Fibroblast of pulmonary artery (primary cell): ENCODE measurements at regions not wholly inside any gene's neighbourhood (a gene's known extent, or its start where the extent isn't known, plus 50 kb on each side); places are given as distances from the start of the nearest gene placed in this dataset.

Source experiments
- DNase-seq: peaks from one replicate; pipeline ENCODE4 v3.0.0-alpha.2; 2010; ENCODE audit warnings: low read depth
- H3K4me3 ChIP-seq: replicated peaks from 2 replicates; pipeline ENCODE4 v1.5.1; 2011; ENCODE audit warnings: low read depth, mild to moderate bottlenecking, control low read depth, low read length, moderate library complexity
- CTCF ChIP-seq: IDR thresholded peaks from 2 replicates; pipeline ENCODE4 v1.5.1; 2011; ENCODE audit warnings: mild to moderate bottlenecking, control low read depth, low read length, inconsistent platforms; ENCODE audit errors: missing control alignments

GRCh38 chr4:34679228-34679627 lies 1565.1 kb downstream of the ARAP2 start:
- H3K4me3 ChIP-seq: no peak overlapping the region
- no peak for DNase-seq
- TF ChIP-seq CTCF: no peak

- DNase-seq: no peak
- TF ChIP-seq CTCF: no peak
- H3K4me3 ChIP-seq: no peak overlapping the region
Measured at GRCh38 chr4:34709564-34709963, 1534.8 kb downstream of the ARAP2 start.

DNA sequence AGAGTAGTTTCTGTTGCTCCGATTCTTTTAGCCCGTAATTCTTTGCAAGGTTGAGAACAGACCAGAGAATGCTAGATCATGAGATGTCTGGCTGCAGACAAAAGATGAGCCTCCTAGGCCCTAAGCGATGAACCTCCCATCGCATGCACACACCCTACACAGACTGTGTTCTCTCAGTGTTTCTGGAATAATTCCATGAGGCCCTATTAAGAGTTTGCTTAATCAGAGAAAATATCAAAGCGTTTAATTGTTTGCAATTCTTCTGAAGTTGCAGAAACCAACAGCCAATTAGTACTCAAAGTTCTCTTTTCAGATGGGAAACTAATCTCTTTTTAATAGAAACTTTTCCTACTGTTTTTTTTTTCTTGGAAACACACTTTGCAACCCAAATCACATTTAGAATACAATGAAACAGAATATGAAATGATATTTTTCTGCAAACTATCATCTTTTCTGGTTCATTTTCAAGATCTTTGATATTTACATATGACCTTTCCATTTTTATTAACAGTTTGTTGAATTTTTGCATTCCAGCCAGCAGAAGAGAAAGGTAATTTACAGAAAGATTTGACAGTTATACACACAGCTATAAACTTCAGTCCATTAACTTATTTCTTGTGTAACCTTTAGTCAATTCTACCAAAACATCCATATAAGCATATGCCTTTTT lies 1525.6 kb downstream of the ARAP2 start:
- no peak for DNase-seq
- no peak overlapping the region for H3K4me3 ChIP-seq
- TF ChIP-seq CTCF: no peak

DNA sequence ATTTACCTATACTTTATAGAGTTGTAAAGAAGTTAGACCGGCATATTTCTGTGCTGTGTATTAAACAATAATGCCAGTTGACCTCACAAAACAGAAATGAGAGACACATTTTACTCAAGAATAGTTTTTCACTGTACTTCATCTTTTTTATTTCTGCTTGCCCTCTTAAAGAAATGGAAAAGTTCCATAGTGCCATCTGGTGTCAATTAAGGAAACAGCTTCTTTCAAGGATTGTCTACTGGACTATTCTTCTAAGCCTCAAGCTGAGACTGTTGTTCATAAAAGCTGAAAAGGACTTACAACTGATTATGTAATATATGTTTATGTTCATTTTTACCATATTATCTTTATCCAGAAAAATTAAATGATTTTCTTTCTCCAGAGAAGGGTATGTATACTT lies 1523.7 kb downstream of the ARAP2 start:
- DNase-seq: peak; percentile 74
- TF ChIP-seq CTCF: peak; percentile 69
- no peak overlapping the region for H3K4me3 ChIP-seq

DNA sequence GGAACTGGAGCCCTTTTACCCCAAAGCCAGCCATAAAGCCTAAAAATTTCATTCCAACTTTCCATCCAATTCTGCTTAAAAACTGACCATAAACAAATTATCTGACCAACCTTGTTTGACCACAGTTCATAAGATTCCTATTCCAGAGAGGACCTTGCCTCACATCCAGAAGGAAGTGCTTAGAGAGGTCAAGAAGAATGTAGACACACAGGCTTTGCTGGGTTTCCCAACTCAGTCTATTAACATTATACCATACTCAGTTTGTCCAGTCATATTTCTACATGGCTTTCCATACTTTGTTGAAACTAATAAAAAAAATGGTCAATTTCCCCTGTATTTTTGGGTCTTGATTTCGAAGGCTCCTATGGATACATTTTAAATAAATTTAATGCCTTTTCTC lies 1522.5 kb downstream of the ARAP2 start:
- TF ChIP-seq CTCF: no peak
- DNase-seq: no peak
- no peak overlapping the region for H3K4me3 ChIP-seq

DNA sequence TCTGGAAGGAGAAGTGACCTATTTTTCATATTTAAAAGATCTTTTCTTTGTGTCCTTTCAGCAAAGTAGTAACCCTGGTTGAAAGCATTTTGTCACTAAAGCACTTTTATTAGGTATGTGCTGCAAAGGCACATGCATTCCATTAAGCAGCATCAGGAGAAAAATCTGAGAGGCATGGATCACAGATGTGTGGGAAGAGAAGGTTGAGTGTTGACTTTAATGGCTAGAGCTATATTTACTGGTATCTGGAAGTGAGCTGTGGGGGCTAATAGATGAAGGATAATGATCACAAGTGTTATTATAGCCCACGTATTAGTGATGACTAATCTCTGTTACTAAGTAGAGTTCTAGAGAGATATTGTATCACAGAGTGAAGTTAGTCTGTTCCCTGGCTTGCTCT lies 1520.7 kb downstream of the ARAP2 start:
- no peak for DNase-seq
- no peak overlapping the region for H3K4me3 ChIP-seq
- no peak for TF ChIP-seq CTCF

- no peak for TF ChIP-seq CTCF
- H3K4me3 ChIP-seq: no peak overlapping the region
- no peak for DNase-seq
Measured at GRCh38 chr4:34724491-34724890, 1519.8 kb downstream of the ARAP2 start.
